ENCODE measurements at regions not wholly inside any gene's neighbourhood (a gene's known extent, or its start where the extent isn't known, plus 50 kb on each side); places are given as distances from the start of the nearest gene placed in this dataset.
A peak's percentile ranks its signal among the peaks of the same experiment; 100 is the strongest.

- ATAC-seq (no peak), FAIRE-seq (no peak), DNase-seq (ENCODE audit: extremely low read depth in 1 of 4, low spot score in 3 of 4) (peak in 1 of 4 experiments; percentile 0)
- H2AFZ ChIP-seq (ENCODE audit: low read depth, low read length) = no peak overlapping the region
- no peaks in the 10 kb centered on the region for H3K79me2 ChIP-seq (ENCODE audit: control insufficient read depth, insufficient read depth, low read length)
- no peak overlapping the region for H3K27ac ChIP-seq (ENCODE audit: extremely low read depth, low read depth, low read length)
- in situ Hi-C loops (cut with MboI) = no loop called here
- H3K4me3 ChIP-seq = no peak overlapping the region
- H3K4me2 ChIP-seq (ENCODE audit: insufficient read depth, low read length) = no peak overlapping the region
- H3K4me1 ChIP-seq (replicated peaks in 1 of 2; ENCODE audit: control insufficient read depth in 2 of 2, insufficient read depth in 2 of 2, low read length in 2 of 2) = no peaks in the 10 kb centered on the region
- no TSS peak for BruUV-seq (replicated peaks)
- no peak overlapping the region for H3K9ac ChIP-seq (ENCODE audit: insufficient read depth in 1 of 2, low read depth in 2 of 2, low read length in 2 of 2)
- H3K36me3 ChIP-seq (ENCODE audit: control insufficient read depth, insufficient read depth, low read length) = no peaks in the 10 kb centered on the region
- ChIA-PET POLR2A (no interaction called here), CTCF (ENCODE audit: low intra/inter-chr PET ratio) (no interaction called here)
- H4K20me1 ChIP-seq (replicated peaks; ENCODE audit: control insufficient read depth, insufficient read depth, low read length) = no peaks in the 10 kb centered on the region
- H3K9me1 ChIP-seq (ENCODE audit: control insufficient read depth, insufficient read depth, low read length) = no peaks in the 10 kb centered on the region
- WGBS (ENCODE audit: insufficient coverage, low coverage, missing lambda C conversion rate) = 8% methylated on average over 4 of the region's 4 CpGs
- H3K27me3 ChIP-seq (ENCODE audit: control insufficient read depth in 2 of 2, insufficient read depth in 2 of 2, low read length in 2 of 2) = no peaks in the 10 kb centered on the region
- intact Hi-C loops (cut with micrococcal nuclease) = no loop called here
- H3K9me3 ChIP-seq (replicated peaks; ENCODE audit: control insufficient read depth, insufficient read depth, low read depth, low read length) = no peaks in the 10 kb centered on the region
- TF ChIP-seq GTF2B (IDR thresholded peaks at IDR 0.05; ENCODE audit: extremely low read depth, insufficient read length) (no peak), ZNF280A (IDR thresholded peaks at IDR 0.05; ENCODE audit: low read depth, partially characterized antibody) (no peak), CTCF (IDR thresholded peaks at IDR 0.05 in 2 of 3, conservative IDR thresholded peaks at IDR 0.05 in 1 of 3; ENCODE audit: insufficient read depth in 2 of 3, low read depth in 1 of 3, low read length in 3 of 3) (peak in 1 of 3 experiments; percentile 10; a peak in 1 of 6 replicates), RAD21 (CRISPR knock-in tag; conservative IDR thresholded peaks at IDR 0.05 in 1 of 2, IDR thresholded peaks at IDR 0.05 in 1 of 2) (peak in 1 of 2 experiments; percentile 48; a peak in 2 of 4 replicates)
These were observed 404.4 kb upstream of the MDFIC2 start for GRCh38 chr3:70716832-70717231.
